ENCODE measurements at regions not wholly inside any gene's neighbourhood (a gene's known extent, or its start where the extent isn't known, plus 50 kb on each side); places are given as distances from the start of the nearest gene placed in this dataset.

GRCh38 chr7:81330108-81330507 is 411.3 kb upstream of the SEMA3C start:
- no peak overlapping the region for H2BK15ac ChIP-seq (ENCODE audit: low read length)
- no peaks in the 10 kb centered on the region for H3K79me1 ChIP-seq (ENCODE audit: low read depth, low read length)
- H4K8ac ChIP-seq (ENCODE audit: extremely low read depth, insufficient read depth, low read length): no peak overlapping the region
- no peak overlapping the region for H3K18ac ChIP-seq (ENCODE audit: extremely low read depth, low read length)
- H3K36me3 ChIP-seq (ENCODE audit: control insufficient read depth in 2 of 4, insufficient read depth in 4 of 4, low read length in 3 of 4): no peaks in the 10 kb centered on the region
- H3K4me3 ChIP-seq (ENCODE audit: extremely low read depth in 1 of 4, insufficient read depth in 2 of 4, low read depth in 3 of 4, low read length in 4 of 4): no peak overlapping the region
- H2BK20ac ChIP-seq (ENCODE audit: low read length): no peak overlapping the region
- H2AK5ac ChIP-seq (ENCODE audit: low read depth, low read length): no peak overlapping the region
- H3K4me1 ChIP-seq (replicated peaks in 1 of 4; ENCODE audit: control insufficient read depth in 3 of 4, insufficient read depth in 4 of 4, low read length in 3 of 4): no peaks in the 10 kb centered on the region
- no peaks in the 10 kb centered on the region for H3K27me3 ChIP-seq (replicated peaks in 1 of 4; ENCODE audit: control insufficient read depth in 3 of 4, extremely low read depth in 1 of 4, insufficient read depth in 3 of 4, low read length in 3 of 4)
- no peaks in the 10 kb centered on the region for H3K23me2 ChIP-seq (ENCODE audit: low read depth, low read length)
- H3K4ac ChIP-seq (replicated peaks; ENCODE audit: insufficient read length, low read depth, low read length): no peak overlapping the region
- H4K5ac ChIP-seq (ENCODE audit: insufficient read length, low read depth, low read length): no peak overlapping the region
- H3K23ac ChIP-seq (ENCODE audit: insufficient read length): no peak overlapping the region
- FAIRE-seq (no peak), DNase-seq (ENCODE audit: low read depth in 1 of 2, low spot score in 2 of 2) (no peak)
- no peak overlapping the region for H3K14ac ChIP-seq (ENCODE audit: insufficient read length)
- no peak overlapping the region for H2BK12ac ChIP-seq (ENCODE audit: low read depth, low read length)
- H3K56ac ChIP-seq (replicated peaks; ENCODE audit: insufficient read length, low read depth, low read length): no peak overlapping the region
- no peak overlapping the region for H4K91ac ChIP-seq (replicated peaks; ENCODE audit: insufficient read length, low read length)
- H3K9ac ChIP-seq (replicated peaks in 1 of 4; ENCODE audit: extremely low read depth in 1 of 4, low read depth in 3 of 4, low read length in 3 of 4): no peak overlapping the region
- H2AFZ ChIP-seq (ENCODE audit: low read length): no peak overlapping the region
- H2BK5ac ChIP-seq (ENCODE audit: low read depth, low read length): no peak overlapping the region
- no peaks in the 10 kb centered on the region for H3K79me2 ChIP-seq (ENCODE audit: control insufficient read depth in 1 of 2, insufficient read depth in 2 of 2, low read length in 2 of 2)
- no peaks in the 10 kb centered on the region for H3K9me3 ChIP-seq (ENCODE audit: insufficient read depth in 2 of 2, low read depth in 1 of 2, low read length in 1 of 2)
- H4K20me1 ChIP-seq (replicated peaks in 1 of 2; ENCODE audit: control insufficient read depth in 1 of 2, insufficient read depth in 2 of 2, low read length in 2 of 2): no peaks in the 10 kb centered on the region
- no peak overlapping the region for H2BK120ac ChIP-seq (replicated peaks; ENCODE audit: low read depth, low read length)
- H3K27ac ChIP-seq (ENCODE audit: low read depth, low read length): no peak overlapping the region
- no peak overlapping the region for H3K4me2 ChIP-seq (ENCODE audit: insufficient read depth in 1 of 2, low read depth in 2 of 2, low read length in 2 of 2)
- ChIA-PET POLR2A (ENCODE audit: partially characterized antibody) (no interaction called here), CTCF (ENCODE audit: partially characterized antibody) (no interaction called here)
- 91% methylated on average over 1 of the region's 1 CpG; no CpG with 5 or more reads in 1 of the 2 experiments for WGBS, 2 experiments (ENCODE audit: extremely low coverage in 1 of 2, insufficient coverage in 1 of 2, insufficient read length in 1 of 2, insufficient replicate concordance in 2 of 2, low coverage in 1 of 2, low lambda C conversion rate in 2 of 2, missing lambda C conversion rate in 1 of 2)
- TF ChIP-seq SRF (IDR thresholded peaks at IDR 0.05; ENCODE audit: low read depth, low read length) (no peak), POLR2A (IDR thresholded peaks at IDR 0.05; ENCODE audit: control extremely low read depth in 1 of 2, low read depth in 2 of 2, low read length in 2 of 2) (no peak), TAF1 (IDR thresholded peaks at IDR 0.05; ENCODE audit: low read depth, low read length) (no peak), CEBPB (IDR thresholded peaks at IDR 0.05; ENCODE audit: low read depth, low read length) (no peak), ZNF274 (IDR thresholded peaks at IDR 0.05; ENCODE audit: borderline replicate concordance, extremely low read depth, low read length) (no peak), SIX5 (IDR thresholded peaks at IDR 0.05; ENCODE audit: low read depth, low read length) (no peak), USF2 (IDR thresholded peaks at IDR 0.05; ENCODE audit: low read length) (no peak)
